ENCODE measurements at regions not wholly inside any gene's neighbourhood (a gene's known extent, or its start where the extent isn't known, plus 50 kb on each side); places are given as distances from the start of the nearest gene placed in this dataset.

DNA sequence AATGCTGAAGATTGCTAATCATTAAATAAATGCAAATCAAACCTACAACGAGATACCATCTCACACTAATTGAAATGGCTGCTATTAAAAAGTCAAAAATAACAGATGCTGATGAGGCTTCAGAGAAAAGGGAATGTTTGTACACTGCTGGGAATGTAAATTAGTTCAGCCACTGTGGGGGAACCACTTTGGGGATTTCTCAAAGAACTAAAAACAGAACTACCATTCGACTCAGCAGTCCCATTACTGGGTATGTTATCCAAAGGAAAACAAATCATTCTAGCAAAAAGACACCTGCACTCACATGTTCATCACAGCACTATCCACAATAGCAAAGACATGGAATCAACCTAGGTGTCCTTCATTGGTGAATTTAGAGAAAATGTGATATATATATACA, 379.0 kb upstream of the CNTNAP2 start:
- TF ChIP-seq, protein P1, sequence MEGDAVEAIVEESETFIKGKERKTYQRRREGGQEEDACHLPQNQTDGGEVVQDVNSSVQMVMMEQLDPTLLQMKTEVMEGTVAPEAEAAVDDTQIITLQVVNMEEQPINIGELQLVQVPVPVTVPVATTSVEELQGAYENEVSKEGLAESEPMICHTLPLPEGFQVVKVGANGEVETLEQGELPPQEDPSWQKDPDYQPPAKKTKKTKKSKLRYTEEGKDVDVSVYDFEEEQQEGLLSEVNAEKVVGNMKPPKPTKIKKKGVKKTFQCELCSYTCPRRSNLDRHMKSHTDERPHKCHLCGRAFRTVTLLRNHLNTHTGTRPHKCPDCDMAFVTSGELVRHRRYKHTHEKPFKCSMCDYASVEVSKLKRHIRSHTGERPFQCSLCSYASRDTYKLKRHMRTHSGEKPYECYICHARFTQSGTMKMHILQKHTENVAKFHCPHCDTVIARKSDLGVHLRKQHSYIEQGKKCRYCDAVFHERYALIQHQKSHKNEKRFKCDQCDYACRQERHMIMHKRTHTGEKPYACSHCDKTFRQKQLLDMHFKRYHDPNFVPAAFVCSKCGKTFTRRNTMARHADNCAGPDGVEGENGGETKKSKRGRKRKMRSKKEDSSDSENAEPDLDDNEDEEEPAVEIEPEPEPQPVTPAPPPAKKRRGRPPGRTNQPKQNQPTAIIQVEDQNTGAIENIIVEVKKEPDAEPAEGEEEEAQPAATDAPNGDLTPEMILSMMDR (IDR thresholded peaks at IDR 0.05; ENCODE audit: low read depth, low read length, poor library complexity, severe bottlenecking), result no peak
- no peak for TF ChIP-seq EZH2phosphoT487 (IDR thresholded peaks at IDR 0.05; ENCODE audit: borderline replicate concordance, low read length)
